HTR-8/SVneo (cell line): ENCODE measurements at regions not wholly inside any gene's neighbourhood (a gene's known extent, or its start where the extent isn't known, plus 50 kb on each side); places are given as distances from the start of the nearest gene placed in this dataset.
A peak's percentile ranks its signal among the peaks of the same experiment; 100 is the strongest.
"Not testable (repeated sequence)": the region's sequence is repeated elsewhere in the genome, so short reads cannot be mapped to it uniquely, and the experiment has no call there.

Experiments used
- DNase-seq: peaks from one replicate; pipeline ENCODE4 v3.0.0; 2011; ENCODE audit warnings: low spot score, mixed read lengths; ENCODE audit not compliant: insufficient read length
- FAIRE-seq: peaks from 2 replicates; lab custom pipeline; 2011; peaks lifted over from hg19 to GRCh38; lab: Jason Lieb, UNC

- DNase-seq (peak; percentile 26), FAIRE-seq (no peak)
These were observed 1007.2 kb upstream of the ALCAM start for GRCh38 chr3:104359546-104359945.

GRCh38 chr3:104360038-104360437, 1006.7 kb upstream of the ALCAM start:
- no peak for DNase-seq
- FAIRE-seq: no peak

GRCh38 chr3:104361748-104362147, 1005.0 kb upstream of the ALCAM start:
- DNase-seq, FAIRE-seq: not testable (repeated sequence)

- FAIRE-seq (no peak), DNase-seq (no peak)
These were observed 1004.4 kb upstream of the ALCAM start for GRCh38 chr3:104362319-104362718.

- DNase-seq: no peak
- FAIRE-seq: no peak
These were observed 999.7 kb upstream of the ALCAM start for GRCh38 chr3:104367000-104367399.

GRCh38 chr3:104368760-104369159, 997.9 kb upstream of the ALCAM start:
- FAIRE-seq: no peak
- DNase-seq: no peak

- FAIRE-seq: no peak
These were observed 981.3 kb upstream of the ALCAM start for GRCh38 chr3:104385421-104385820.

GRCh38 chr3:104388619-104389018, 978.1 kb upstream of the ALCAM start:
- DNase-seq (no peak), FAIRE-seq (no peak)

More at GRCh38 chr3:104385421-104385820, 981.3 kb upstream of the ALCAM start:
- DNase-seq: no peak

- DNase-seq (peak; percentile 1), FAIRE-seq (no peak)
These were observed 974.4 kb upstream of the ALCAM start for GRCh38 chr3:104392327-104392726.

- DNase-seq: no peak
- no peak for FAIRE-seq
These were observed 969.6 kb upstream of the ALCAM start for GRCh38 chr3:104396974-104397669.

- DNase-seq: no peak
- FAIRE-seq: no peak
These were observed 969.0 kb upstream of the ALCAM start for GRCh38 chr3:104397713-104398112.

GRCh38 chr3:104402902-104403301, 963.8 kb upstream of the ALCAM start:
- FAIRE-seq (no peak), DNase-seq (no peak)

- DNase-seq (no peak), FAIRE-seq (no peak)
These were observed 955.0 kb upstream of the ALCAM start for GRCh38 chr3:104411757-104412156.

GRCh38 chr3:104412608-104413580, 953.8 kb upstream of the ALCAM start:
- FAIRE-seq (no peak), DNase-seq (no peak)

- no peak for FAIRE-seq
These were observed 938.3 kb upstream of the ALCAM start for GRCh38 chr3:104428337-104428925.

GRCh38 chr3:104429727-104430126, 937.0 kb upstream of the ALCAM start:
- FAIRE-seq: no peak
- DNase-seq: no peak

More at GRCh38 chr3:104428337-104428925, 938.3 kb upstream of the ALCAM start:
- no peak for DNase-seq

GRCh38 chr3:104436506-104436905, 930.2 kb upstream of the ALCAM start:
- FAIRE-seq: no peak
- no peak for DNase-seq

GRCh38 chr3:104437131-104437750, 929.5 kb upstream of the ALCAM start:
- no peak for FAIRE-seq
- DNase-seq: peak; percentile 57

- no peak for DNase-seq
- no peak for FAIRE-seq
These were observed 928.8 kb upstream of the ALCAM start for GRCh38 chr3:104437891-104438290.

- no peak for DNase-seq
- no peak for FAIRE-seq
These were observed 928.0 kb upstream of the ALCAM start for GRCh38 chr3:104438706-104439105.
